Suprapubic skin (tissue), 3 donors: ENCODE measurements at regions not wholly inside any gene's neighbourhood (a gene's known extent, or its start where the extent isn't known, plus 50 kb on each side); places are given as distances from the start of the nearest gene placed in this dataset.

ENCODE experiments used
- CTCF ChIP-seq, 2 donors: fragments of 200-600 bp in 1 of 2; fragments of 450-650 bp in 1 of 2; sonication (generic) in 1 of 2; IDR thresholded peaks; one replicate each; pipeline ENCODE4 v1.5.1; 2016 to 2019; ENCODE audit warnings: antibody characterized with exemption in 2 of 2, mild to moderate bottlenecking in 1 of 2, moderate library complexity in 1 of 2
- EP300 ChIP-seq: sonication (generic); formaldehyde crosslinking; IDR thresholded peaks from one replicate; pipeline ENCODE4 v1.6.1; 2017; ENCODE audit warnings: antibody characterized with exemption
- POLR2A ChIP-seq, 2 donors: fragments of 450-650 bp; IDR thresholded peaks; one replicate each; pipeline ENCODE4 v1.6.1; 2017; ENCODE audit warnings: antibody characterized with exemption in 2 of 2, mild to moderate bottlenecking in 2 of 2, moderate library complexity in 2 of 2

GRCh38 chr10:128489324-128490247 is 363.4 kb upstream of the MKI67 start:
- TF ChIP-seq CTCF (IDR thresholded peaks at IDR 0.05) (no peak), POLR2A (IDR thresholded peaks at IDR 0.05) (no peak), EP300 (no peak)
